GM23338 (cell line): ENCODE measurements at regions not wholly inside any gene's neighbourhood (a gene's known extent, or its start where the extent isn't known, plus 50 kb on each side); places are given as distances from the start of the nearest gene placed in this dataset.

Experiments
- EZH2phosphoT487 ChIP-seq: fragments of 200-600 bp; sonication (generic); IDR thresholded peaks from one replicate; pipeline ENCODE4 v1.8.1; 2018; ENCODE audit warnings: antibody characterized with exemption; ENCODE audit not compliant: unreplicated experiment
- TF ChIP-seq, protein P1 (sequence below), 2 experiments: fragments of 200-600 bp in 1 of 2; sonication (generic) in 1 of 2; conservative IDR thresholded peaks; 2 replicates each; pipeline versions ENCODE4 v1.5.1 to v1.6.1; 2016 to 2017; ENCODE audit warnings: antibody characterized with exemption in 2 of 2, low read depth in 2 of 2, mild to moderate bottlenecking in 2 of 2, moderate library complexity in 1 of 2

DNA sequence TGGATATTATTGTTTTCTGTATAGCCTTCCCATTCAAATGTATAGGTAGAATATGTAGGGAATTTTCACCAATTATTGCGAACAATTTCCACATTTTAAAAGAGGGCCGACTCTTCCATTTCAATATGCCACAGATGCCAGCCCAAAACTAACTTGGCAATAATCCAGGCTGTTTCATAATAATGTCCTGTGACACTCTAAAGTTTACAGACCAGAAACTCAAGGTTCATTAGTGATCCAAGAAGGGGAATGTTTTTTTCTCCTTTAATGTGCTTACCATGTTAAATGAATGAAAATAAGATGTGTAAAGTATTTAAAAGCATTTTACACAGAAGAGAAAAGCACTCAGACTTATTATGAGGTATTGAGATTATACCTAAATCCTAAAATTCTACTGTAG lies 63.0 kb upstream of the FAM3C start:
- TF ChIP-seq, protein P1, sequence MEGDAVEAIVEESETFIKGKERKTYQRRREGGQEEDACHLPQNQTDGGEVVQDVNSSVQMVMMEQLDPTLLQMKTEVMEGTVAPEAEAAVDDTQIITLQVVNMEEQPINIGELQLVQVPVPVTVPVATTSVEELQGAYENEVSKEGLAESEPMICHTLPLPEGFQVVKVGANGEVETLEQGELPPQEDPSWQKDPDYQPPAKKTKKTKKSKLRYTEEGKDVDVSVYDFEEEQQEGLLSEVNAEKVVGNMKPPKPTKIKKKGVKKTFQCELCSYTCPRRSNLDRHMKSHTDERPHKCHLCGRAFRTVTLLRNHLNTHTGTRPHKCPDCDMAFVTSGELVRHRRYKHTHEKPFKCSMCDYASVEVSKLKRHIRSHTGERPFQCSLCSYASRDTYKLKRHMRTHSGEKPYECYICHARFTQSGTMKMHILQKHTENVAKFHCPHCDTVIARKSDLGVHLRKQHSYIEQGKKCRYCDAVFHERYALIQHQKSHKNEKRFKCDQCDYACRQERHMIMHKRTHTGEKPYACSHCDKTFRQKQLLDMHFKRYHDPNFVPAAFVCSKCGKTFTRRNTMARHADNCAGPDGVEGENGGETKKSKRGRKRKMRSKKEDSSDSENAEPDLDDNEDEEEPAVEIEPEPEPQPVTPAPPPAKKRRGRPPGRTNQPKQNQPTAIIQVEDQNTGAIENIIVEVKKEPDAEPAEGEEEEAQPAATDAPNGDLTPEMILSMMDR (conservative IDR thresholded peaks at IDR 0.05; ENCODE audit: low read depth in 2 of 2): no peak
- no peak for TF ChIP-seq EZH2phosphoT487
